ENCODE measurements at regions not wholly inside any gene's neighbourhood (a gene's known extent, or its start where the extent isn't known, plus 50 kb on each side); places are given as distances from the start of the nearest gene placed in this dataset.

- no peak overlapping the region for H3K4me3 ChIP-seq
These were observed 812.1 kb downstream of the TBC1D22A start for GRCh38 chr22:47574556-47574955.

GRCh38 chr22:47573141-47573540 is 810.7 kb downstream of the TBC1D22A start:
- Histone ChIP-seq H3K36me3 (ENCODE audit: insufficient read depth in 1 of 2, low read depth in 1 of 2) (no peaks in the 10 kb centered on the region), H3K27me3 (ENCODE audit: insufficient read depth in 3 of 3, low read length in 2 of 3) (peaks cover 0 to 5% (median 0%) of the 10 kb centered on the region in 3 donors), H3K27ac (no peak overlapping the region), H3K9me3 (no peaks in the 10 kb centered on the region), H3K4me1 (no peaks in the 10 kb centered on the region), H3K4me3 (no peak overlapping the region)
- intact Hi-C loops (cut with DNase I): no loop called here
- WGBS, 3 donors: 50 to 60% (median 58%) methylated on average over 7 of the region's 7 CpGs
- no peak for TF ChIP-seq CTCF (IDR thresholded peaks at IDR 0.05)
- ATAC-seq (no peak), DNase-seq (no peak)

More at GRCh38 chr22:47574556-47574955, 812.1 kb downstream of the TBC1D22A start:
- Histone ChIP-seq H3K27ac (no peak overlapping the region), H3K36me3 (ENCODE audit: insufficient read depth in 1 of 2, low read depth in 1 of 2) (no peaks in the 10 kb centered on the region), H3K9me3 (no peaks in the 10 kb centered on the region), H3K27me3 (ENCODE audit: insufficient read depth in 3 of 3, low read length in 2 of 3) (peaks cover 0 to 5% (median 0%) of the 10 kb centered on the region in 3 donors), H3K4me1 (no peaks in the 10 kb centered on the region)
- WGBS, 3 donors: 80 to 89% (median 86%) methylated on average over 4 of the region's 4 CpGs
- DNase-seq: no peak
- no peak for TF ChIP-seq CTCF (IDR thresholded peaks at IDR 0.05)
- intact Hi-C loops (cut with DNase I): no loop called here
- ATAC-seq: no peak

- no peak overlapping the region for H3K27ac ChIP-seq
- peak in 1 of 2 donors; percentile 8 for DNase-seq
- H3K4me3 ChIP-seq: no peak overlapping the region
- intact Hi-C loops (cut with DNase I): no loop called here
- no peaks in the 10 kb centered on the region for H3K36me3 ChIP-seq (ENCODE audit: insufficient read depth in 1 of 2, low read depth in 1 of 2)
- no peaks in the 10 kb centered on the region for H3K9me3 ChIP-seq
- WGBS, 3 donors: 86 to 89% (median 87%) methylated on average over 12 of the region's 12 CpGs
- no peaks in the 10 kb centered on the region for H3K4me1 ChIP-seq
- no peak for ATAC-seq
- no peak for TF ChIP-seq CTCF (IDR thresholded peaks at IDR 0.05)
- peaks cover 0 to 5% (median 0%) of the 10 kb centered on the region in 3 donors for H3K27me3 ChIP-seq (ENCODE audit: insufficient read depth in 3 of 3, low read length in 2 of 3)
These were observed 810.0 kb downstream of the TBC1D22A start for GRCh38 chr22:47572443-47572842.

- ATAC-seq: no peak
- no peaks in the 10 kb centered on the region for H3K36me3 ChIP-seq (ENCODE audit: insufficient read depth in 1 of 2, low read depth in 1 of 2)
- TF ChIP-seq CTCF (IDR thresholded peaks at IDR 0.05): no peak
- H3K4me3 ChIP-seq: no peak overlapping the region
- no peak overlapping the region for H3K27ac ChIP-seq
- peak in 1 of 2 donors; percentile 26 for DNase-seq
- no peaks in the 10 kb centered on the region for H3K9me3 ChIP-seq
- intact Hi-C loops (cut with DNase I): no loop called here
- H3K27me3 ChIP-seq (ENCODE audit: insufficient read depth in 3 of 3, low read length in 2 of 3): peaks cover 0 to 5% (median 0%) of the 10 kb centered on the region in 3 donors
- no peaks in the 10 kb centered on the region for H3K4me1 ChIP-seq
- WGBS, 3 donors: 87 to 92% (median 91%) methylated on average over 4 to 5 of the region's 5 CpGs
These were observed 809.2 kb downstream of the TBC1D22A start for GRCh38 chr22:47571616-47572015.

- H3K27me3 ChIP-seq (ENCODE audit: insufficient read depth in 3 of 3, low read length in 2 of 3): peaks cover 0 to 5% (median 0%) of the 10 kb centered on the region in 3 donors
- TF ChIP-seq CTCF (IDR thresholded peaks at IDR 0.05): no peak
- WGBS, 3 donors: 93 to 96% (median 95%) methylated on average over 5 of the region's 5 CpGs
- DNase-seq (no peak), ATAC-seq (no peak)
- H3K27ac ChIP-seq: no peak overlapping the region
- no peaks in the 10 kb centered on the region for H3K36me3 ChIP-seq (ENCODE audit: insufficient read depth in 1 of 2, low read depth in 1 of 2)
- no peaks in the 10 kb centered on the region for H3K9me3 ChIP-seq
- intact Hi-C loops (cut with DNase I): no loop called here
- no peaks in the 10 kb centered on the region for H3K4me1 ChIP-seq
- H3K4me3 ChIP-seq: no peak overlapping the region
These were observed 808.4 kb downstream of the TBC1D22A start for GRCh38 chr22:47570851-47571250.

Data from psoas muscle (tissue), 7 donors.